ENCODE measurements at regions not wholly inside any gene's neighbourhood (a gene's known extent, or its start where the extent isn't known, plus 50 kb on each side); places are given as distances from the start of the nearest gene placed in this dataset.

DNA sequence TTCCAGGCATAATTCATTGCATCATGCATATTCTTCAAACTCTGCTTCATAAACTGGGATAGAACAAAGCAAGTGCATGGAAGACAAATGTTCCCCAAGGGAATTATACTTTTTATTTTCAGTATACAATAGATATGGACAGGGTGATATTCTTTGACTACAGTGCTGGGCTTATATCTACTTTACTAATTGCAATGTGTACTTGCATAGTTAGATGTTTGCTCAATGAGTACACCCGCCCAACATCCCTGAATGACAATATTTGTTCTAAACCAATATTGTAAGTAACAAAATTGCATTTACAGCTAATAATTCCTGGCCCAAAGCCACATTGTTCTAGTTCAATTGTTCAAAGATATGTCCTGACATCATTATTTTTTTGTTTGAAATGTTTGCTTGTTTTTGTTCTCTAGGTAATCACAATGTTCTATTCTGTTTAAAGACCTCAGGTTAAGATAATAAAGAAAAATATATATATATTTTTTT, 171.4 kb downstream of the PTN start:
- no peaks in the 10 kb centered on the region for H3K36me3 ChIP-seq (ENCODE audit: control insufficient read depth, insufficient read depth, low read length)
- intact Hi-C loops (cut with micrococcal nuclease; ENCODE audit: unreplicated experiment) = no loop called here
- no peaks in the 10 kb centered on the region for H3K4me1 Mint-ChIP-seq (ENCODE audit: low read depth, unreplicated experiment)
- no peak overlapping the region for H3K27ac Mint-ChIP-seq (ENCODE audit: unreplicated experiment)
- no peaks in the 10 kb centered on the region for H3K4me1 ChIP-seq
- no peaks in the 10 kb centered on the region for H3K36me3 Mint-ChIP-seq (ENCODE audit: insufficient read depth, unreplicated experiment)
- no peaks in the 10 kb centered on the region for H3K9me3 ChIP-seq
- BruUV-seq (replicated peaks) = no TSS peak
- H3K4me3 ChIP-seq (ENCODE audit: low read depth, low read length) = no peak overlapping the region
- H3K4me3 Mint-ChIP-seq (ENCODE audit: unreplicated experiment) = no peak overlapping the region
- H3K27me3 Mint-ChIP-seq (ENCODE audit: insufficient read depth, unreplicated experiment) = no peaks in the 10 kb centered on the region
- H3K27me3 ChIP-seq (replicated peaks; ENCODE audit: control insufficient read depth, insufficient read depth, low read length) = no peaks in the 10 kb centered on the region
- ChIA-PET POLR2A (no interaction called here), CTCF (no interaction called here)
- TF ChIP-seq, protein P1, sequence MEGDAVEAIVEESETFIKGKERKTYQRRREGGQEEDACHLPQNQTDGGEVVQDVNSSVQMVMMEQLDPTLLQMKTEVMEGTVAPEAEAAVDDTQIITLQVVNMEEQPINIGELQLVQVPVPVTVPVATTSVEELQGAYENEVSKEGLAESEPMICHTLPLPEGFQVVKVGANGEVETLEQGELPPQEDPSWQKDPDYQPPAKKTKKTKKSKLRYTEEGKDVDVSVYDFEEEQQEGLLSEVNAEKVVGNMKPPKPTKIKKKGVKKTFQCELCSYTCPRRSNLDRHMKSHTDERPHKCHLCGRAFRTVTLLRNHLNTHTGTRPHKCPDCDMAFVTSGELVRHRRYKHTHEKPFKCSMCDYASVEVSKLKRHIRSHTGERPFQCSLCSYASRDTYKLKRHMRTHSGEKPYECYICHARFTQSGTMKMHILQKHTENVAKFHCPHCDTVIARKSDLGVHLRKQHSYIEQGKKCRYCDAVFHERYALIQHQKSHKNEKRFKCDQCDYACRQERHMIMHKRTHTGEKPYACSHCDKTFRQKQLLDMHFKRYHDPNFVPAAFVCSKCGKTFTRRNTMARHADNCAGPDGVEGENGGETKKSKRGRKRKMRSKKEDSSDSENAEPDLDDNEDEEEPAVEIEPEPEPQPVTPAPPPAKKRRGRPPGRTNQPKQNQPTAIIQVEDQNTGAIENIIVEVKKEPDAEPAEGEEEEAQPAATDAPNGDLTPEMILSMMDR (IDR thresholded peaks at IDR 0.05; ENCODE audit: insufficient read depth in 1 of 2, low read depth in 1 of 2, low read length in 1 of 2, severe bottlenecking in 1 of 2, unreplicated experiment in 1 of 2) = no peak
- H3K9me3 Mint-ChIP-seq (ENCODE audit: unreplicated experiment) = no peaks in the 10 kb centered on the region
- DNase-seq = no peak

DNA sequence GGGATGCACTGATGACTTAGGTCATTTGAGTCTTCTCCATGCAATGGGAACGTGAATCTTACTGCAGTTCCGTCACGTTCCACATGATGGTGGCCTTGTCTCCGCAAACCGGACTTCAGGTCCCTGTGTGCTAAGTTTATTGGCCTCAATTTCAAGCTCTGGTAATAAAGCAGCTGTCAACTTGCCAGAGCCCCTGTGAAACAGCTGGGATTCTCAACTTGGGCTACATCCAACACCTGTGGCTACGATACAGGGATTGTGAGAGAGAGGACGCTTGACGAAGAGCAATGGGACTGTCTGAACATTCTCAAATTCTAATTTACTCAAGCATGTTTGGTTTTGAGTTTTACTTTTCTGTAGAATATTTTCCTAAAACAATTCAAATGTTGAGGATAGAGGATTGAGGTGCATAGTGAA, 174.2 kb downstream of the PTN start:
- no peaks in the 10 kb centered on the region for H3K4me1 ChIP-seq
- H3K9me3 ChIP-seq = no peaks in the 10 kb centered on the region
- H3K27ac Mint-ChIP-seq (ENCODE audit: unreplicated experiment) = no peak overlapping the region
- DNase-seq = peak; percentile 60 to 62
- H3K4me3 ChIP-seq (ENCODE audit: low read depth, low read length) = no peak overlapping the region
- POLR2A ChIA-PET = no interaction called here
- H3K27me3 Mint-ChIP-seq (ENCODE audit: insufficient read depth, unreplicated experiment) = peaks cover 5% of the 10 kb centered on the region
- H3K36me3 ChIP-seq (ENCODE audit: control insufficient read depth, insufficient read depth, low read length) = no peaks in the 10 kb centered on the region
- H3K27me3 ChIP-seq (replicated peaks; ENCODE audit: control insufficient read depth, insufficient read depth, low read length) = no peaks in the 10 kb centered on the region
- no peaks in the 10 kb centered on the region for H3K9me3 Mint-ChIP-seq (ENCODE audit: unreplicated experiment)
- H3K4me1 Mint-ChIP-seq (ENCODE audit: low read depth, unreplicated experiment) = no peaks in the 10 kb centered on the region
- no TSS peak for BruUV-seq (replicated peaks)
- CTCF ChIA-PET = interaction anchor here (0.6 to 1.0 kb wide), 6 partner anchors 8 to 422 kb away, joined by 3 to 11 read pairs (median 6); no protein-coding TSS in a partner anchor
- TF ChIP-seq, protein P1 (IDR thresholded peaks at IDR 0.05; ENCODE audit: insufficient read depth in 1 of 2, low read depth in 1 of 2, low read length in 1 of 2, severe bottlenecking in 1 of 2, unreplicated experiment in 1 of 2) = peak; percentile 64 to 84
- H3K36me3 Mint-ChIP-seq (ENCODE audit: insufficient read depth, unreplicated experiment) = no peaks in the 10 kb centered on the region
- no peak overlapping the region for H3K4me3 Mint-ChIP-seq (ENCODE audit: unreplicated experiment)
- intact Hi-C loops (cut with micrococcal nuclease; ENCODE audit: unreplicated experiment) = loop anchor here (1.0 kb wide), 4 partner anchors 8 to 423 kb away; no protein-coding TSS in a partner anchor

DNA sequence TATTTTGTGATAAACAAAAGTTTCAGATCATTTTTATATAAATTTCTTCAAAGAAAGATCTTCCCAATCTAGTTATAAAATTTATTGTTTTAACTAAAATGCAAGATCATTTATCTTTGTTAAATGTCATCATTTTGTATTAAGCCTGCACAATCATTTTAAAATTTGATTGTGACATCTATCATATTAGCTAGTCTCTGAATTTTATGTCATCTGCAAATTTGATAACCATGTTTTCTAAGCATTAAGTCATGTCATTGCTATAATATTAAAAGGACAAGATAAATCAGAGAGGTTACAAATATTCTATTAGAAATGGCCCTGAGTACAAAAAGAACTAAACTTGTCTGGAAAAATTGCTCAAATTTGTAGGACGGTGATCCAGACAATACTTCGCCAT, 175.9 kb downstream of the PTN start:
- H3K4me3 Mint-ChIP-seq (ENCODE audit: unreplicated experiment) = no peak overlapping the region
- H3K36me3 ChIP-seq (ENCODE audit: control insufficient read depth, insufficient read depth, low read length) = no peaks in the 10 kb centered on the region
- H3K27me3 Mint-ChIP-seq (ENCODE audit: insufficient read depth, unreplicated experiment) = peaks cover 6% of the 10 kb centered on the region
- H3K27ac Mint-ChIP-seq (ENCODE audit: unreplicated experiment) = no peak overlapping the region
- BruUV-seq (replicated peaks) = no TSS peak
- TF ChIP-seq, protein P1 (IDR thresholded peaks at IDR 0.05; ENCODE audit: insufficient read depth in 1 of 2, low read depth in 1 of 2, low read length in 1 of 2, severe bottlenecking in 1 of 2, unreplicated experiment in 1 of 2) = no peak
- H3K4me1 Mint-ChIP-seq (ENCODE audit: low read depth, unreplicated experiment) = no peaks in the 10 kb centered on the region
- H3K4me1 ChIP-seq = no peaks in the 10 kb centered on the region
- no peaks in the 10 kb centered on the region for H3K27me3 ChIP-seq (replicated peaks; ENCODE audit: control insufficient read depth, insufficient read depth, low read length)
- no peak overlapping the region for H3K4me3 ChIP-seq (ENCODE audit: low read depth, low read length)
- no peak for DNase-seq
- H3K9me3 Mint-ChIP-seq (ENCODE audit: unreplicated experiment) = no peaks in the 10 kb centered on the region
- intact Hi-C loops (cut with micrococcal nuclease; ENCODE audit: unreplicated experiment) = no loop called here
- ChIA-PET CTCF (no interaction called here), POLR2A (no interaction called here)
- H3K36me3 Mint-ChIP-seq (ENCODE audit: insufficient read depth, unreplicated experiment) = no peaks in the 10 kb centered on the region
- H3K9me3 ChIP-seq = no peaks in the 10 kb centered on the region
